Tibial nerve (tissue), 4 donors: ENCODE measurements at regions not wholly inside any gene's neighbourhood (a gene's known extent, or its start where the extent isn't known, plus 50 kb on each side); places are given as distances from the start of the nearest gene placed in this dataset.

Source experiments
- DNase-seq, 2 donors: peaks; one replicate each; pipeline ENCODE4 v3.0.0-alpha.2; 2019; ENCODE audit warnings: low spot score in 2 of 2
- H3K27ac ChIP-seq, 4 donors: fragments of 200-600 bp; sonication (generic) in 3 of 4; one replicate each; pipeline ENCODE4 v1.5.1; 2017 to 2019; ENCODE audit warnings: mild to moderate bottlenecking in 1 of 4
- H3K27me3 ChIP-seq, 2 donors: fragments of 200-600 bp; sonication (generic) in 1 of 2; one replicate each; pipeline versions ENCODE4 v1.5.1 to v1.6.0; 2017 to 2019
- H3K36me3 ChIP-seq, 3 donors: fragments of 200-600 bp; sonication (generic); one replicate each; pipeline ENCODE4 v1.5.1; 2018 to 2019
- H3K4me1 ChIP-seq, 4 donors: fragments of 200-600 bp; sonication (generic) in 3 of 4; one replicate each; pipeline ENCODE4 v1.5.1; 2017 to 2019
- H3K4me3 ChIP-seq, 4 donors: fragments of 200-600 bp; sonication (generic) in 3 of 4; one replicate each; pipeline ENCODE4 v1.5.1; 2017 to 2019; ENCODE audit warnings: mild to moderate bottlenecking in 1 of 4, moderate library complexity in 1 of 4
- H3K9me3 ChIP-seq, 4 donors: fragments of 200-600 bp; sonication (generic) in 3 of 4; one replicate each; pipeline ENCODE4 v1.5.1; 2017 to 2019
- CTCF ChIP-seq, 5 experiments: fragments of 200-600 bp in 3 of 5; fragments of 450-650 bp in 2 of 5; sonication (generic) in 3 of 5; IDR thresholded peaks; one replicate each; pipeline ENCODE4 v1.5.1; 2016 to 2019; ENCODE audit warnings: antibody characterized with exemption in 5 of 5, mild to moderate bottlenecking in 3 of 5, moderate library complexity in 2 of 5
- EP300 ChIP-seq, 2 donors: sonication (generic); formaldehyde crosslinking; IDR thresholded peaks; one replicate each; pipeline ENCODE4 v1.6.1; 2017; ENCODE audit warnings: antibody characterized with exemption in 2 of 2, mild to moderate bottlenecking in 1 of 2
- POLR2A ChIP-seq, 2 donors: fragments of 450-650 bp; IDR thresholded peaks; one replicate each; pipeline ENCODE4 v1.6.1; 2017; ENCODE audit warnings: antibody characterized with exemption in 2 of 2, mild to moderate bottlenecking in 2 of 2, moderate library complexity in 2 of 2
- WGBS, 2 donors: methylation state at CpG; one replicate each; pipeline ENCODE4 v1.1.5; 2018; 5-methylcytosine and 5-hydroxymethylcytosine counted together

GRCh38 chr10:53122281-53122680, 349.7 kb upstream of the MBL2 start:
- 64 to 78% methylated on average over 4 of the region's 4 CpGs for WGBS, 2 donors
- H3K27me3 ChIP-seq: no peaks in the 10 kb centered on the region
- H3K27ac ChIP-seq: no peak overlapping the region
- peaks cover 0 to 2% (median 0%) of the 10 kb centered on the region in 4 donors for H3K9me3 ChIP-seq
- H3K4me3 ChIP-seq: no peak overlapping the region
- no peaks in the 10 kb centered on the region for H3K4me1 ChIP-seq
- DNase-seq: no peak
- no peak for TF ChIP-seq EP300 (IDR thresholded peaks at IDR 0.05)
- TF ChIP-seq CTCF (IDR thresholded peaks at IDR 0.05): no peak
- TF ChIP-seq POLR2A (IDR thresholded peaks at IDR 0.05): no peak
- H3K36me3 ChIP-seq: no peaks in the 10 kb centered on the region

- Histone ChIP-seq H3K27me3 (no peaks in the 10 kb centered on the region), H3K9me3 (peaks cover 0 to 13% (median 0%) of the 10 kb centered on the region in 4 donors), H3K36me3 (no peaks in the 10 kb centered on the region), H3K4me1 (no peaks in the 10 kb centered on the region), H3K4me3 (no peak overlapping the region), H3K27ac (no peak overlapping the region)
- 92 to 93% methylated on average over 2 of the region's 2 CpGs for WGBS, 2 donors
- no peak for DNase-seq
- TF ChIP-seq POLR2A (IDR thresholded peaks at IDR 0.05) (no peak), CTCF (IDR thresholded peaks at IDR 0.05) (no peak), EP300 (IDR thresholded peaks at IDR 0.05) (no peak)
These were observed 343.1 kb upstream of the MBL2 start for GRCh38 chr10:53115660-53116059.

- Histone ChIP-seq H3K4me1 (no peaks in the 10 kb centered on the region), H3K9me3 (peaks cover 0 to 4% (median 0%) of the 10 kb centered on the region in 4 donors), H3K27me3 (no peaks in the 10 kb centered on the region), H3K36me3 (no peaks in the 10 kb centered on the region), H3K27ac (no peak overlapping the region), H3K4me3 (no peak overlapping the region)
- 64 to 66% methylated on average over 5 of the region's 5 CpGs for WGBS, 2 donors
- TF ChIP-seq POLR2A (IDR thresholded peaks at IDR 0.05): no peak
- TF ChIP-seq CTCF (IDR thresholded peaks at IDR 0.05): no peak
- no peak for TF ChIP-seq EP300 (IDR thresholded peaks at IDR 0.05)
- DNase-seq: no peak
These were observed 338.9 kb upstream of the MBL2 start for GRCh38 chr10:53111529-53111928.

GRCh38 chr10:53109320-53109719, 336.7 kb upstream of the MBL2 start:
- Histone ChIP-seq H3K4me1 (no peaks in the 10 kb centered on the region), H3K27me3 (no peaks in the 10 kb centered on the region), H3K27ac (no peak overlapping the region), H3K4me3 (no peak overlapping the region), H3K9me3 (no peaks in the 10 kb centered on the region), H3K36me3 (no peaks in the 10 kb centered on the region)
- no peak for DNase-seq
- TF ChIP-seq CTCF (IDR thresholded peaks at IDR 0.05) (no peak), POLR2A (IDR thresholded peaks at IDR 0.05) (no peak), EP300 (IDR thresholded peaks at IDR 0.05) (no peak)
- 43 to 55% methylated on average over 2 of the region's 2 CpGs for WGBS, 2 donors

GRCh38 chr10:53108317-53108934, 335.8 kb upstream of the MBL2 start:
- Histone ChIP-seq H3K27me3 (no peaks in the 10 kb centered on the region), H3K4me3 (no peak overlapping the region), H3K4me1 (no peaks in the 10 kb centered on the region), H3K36me3 (no peaks in the 10 kb centered on the region), H3K27ac (no peak overlapping the region), H3K9me3 (no peaks in the 10 kb centered on the region)
- DNase-seq: no peak
- WGBS, 2 donors: 55 to 63% methylated on average over 4 of the region's 4 CpGs
- no peak for TF ChIP-seq POLR2A (IDR thresholded peaks at IDR 0.05)
- no peak for TF ChIP-seq CTCF (IDR thresholded peaks at IDR 0.05)
- no peak for TF ChIP-seq EP300 (IDR thresholded peaks at IDR 0.05)
